Posterior cingulate gyrus (tissue), 11 donors: ENCODE measurements at regions not wholly inside any gene's neighbourhood (a gene's known extent, or its start where the extent isn't known, plus 50 kb on each side); places are given as distances from the start of the nearest gene placed in this dataset.

Source experiments
- DNase-seq, 10 donors: peaks; one replicate each; pipeline versions ENCODE4 v3.0.0 to v3.0.0-alpha.2; 2020 to 2021; ENCODE audit warnings: mixed read lengths in 3 of 10
- intact Hi-C: fragments of 100-400 bp; cut with DNase I; formaldehyde crosslinking; loops from one replicate; pipeline ENCODE4 v1.15.1; 2023

- intact Hi-C loops = no loop called here
- no peak for DNase-seq
Measured at GRCh38 chr1:79059341-79059740, 52.8 kb upstream of the ADGRL4 start.
